Activated naive CD4-positive, alpha-beta T cell treated with anti-CD3 and anti-CD28 coated beads for 36 hours (primary cell): ENCODE measurements at regions not wholly inside any gene's neighbourhood (a gene's known extent, or its start where the extent isn't known, plus 50 kb on each side); places are given as distances from the start of the nearest gene placed in this dataset.

ENCODE experiments used
- CTCF ChIA-PET: fragments of 350-600 bp; sonication (Branson Sonifier 250); formaldehyde crosslinking; loops from one replicate; lab custom pipeline; 2021; ENCODE audit warnings: antibody characterized with exemption; lab: Charles Lee
- DNase-seq: peaks from one replicate; pipeline ENCODE4 v3.0.0-alpha.2; 2020
- H3K27ac Mint-ChIP-seq: one replicate; pipeline ENCODE4 v1.8.0; 2021; ENCODE audit warnings: mild to moderate bottlenecking, mixed read lengths
- H3K27me3 Mint-ChIP-seq: one replicate; pipeline ENCODE4 v1.8.0; 2021; ENCODE audit warnings: low read depth, mixed read lengths
- H3K36me3 Mint-ChIP-seq: one replicate; pipeline ENCODE4 v1.8.0; 2021; ENCODE audit warnings: low read depth, mixed read lengths
- H3K4me1 Mint-ChIP-seq: one replicate; pipeline ENCODE4 v1.8.0; 2021; ENCODE audit warnings: low read depth, mixed read lengths
- H3K4me3 Mint-ChIP-seq: one replicate; pipeline ENCODE4 v1.8.0; 2021; ENCODE audit warnings: mild to moderate bottlenecking, moderate library complexity, mixed read lengths
- H3K9me3 Mint-ChIP-seq: one replicate; pipeline ENCODE4 v1.8.0; 2021; ENCODE audit warnings: mixed read lengths
- intact Hi-C: fragments of 100-400 bp; cut with micrococcal nuclease; formaldehyde crosslinking; loops from one replicate; pipeline ENCODE4 v1.15.1; 2023

DNA sequence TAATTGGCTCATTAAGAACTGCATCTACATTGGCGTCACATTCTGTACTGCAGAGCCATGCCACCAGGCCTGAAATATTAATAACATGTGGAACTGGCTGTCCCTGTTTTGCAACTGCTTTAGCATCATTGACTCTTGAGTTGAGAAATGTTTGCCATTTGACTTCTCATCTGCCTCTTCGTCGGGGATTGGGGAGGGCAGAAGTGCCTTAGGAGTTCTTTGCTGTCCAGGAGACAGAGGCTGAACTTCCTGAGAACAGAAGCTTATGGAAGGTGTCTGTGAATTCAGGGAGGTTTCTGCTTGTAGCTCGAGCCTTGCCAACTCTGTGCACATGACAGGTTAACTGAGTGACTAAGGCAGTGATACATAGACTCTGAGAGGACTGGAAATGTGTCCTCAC is 265.0 kb downstream of the KIF4B start:
- CTCF ChIA-PET, result no interaction called here
- Mint-ChIP-seq H3K36me3 (no peaks in the 10 kb centered on the region), H3K4me3 (no peak overlapping the region), H3K27me3 (peaks cover 15% of the 10 kb centered on the region), H3K9me3 (no peaks in the 10 kb centered on the region), H3K27ac (no peak overlapping the region), H3K4me1 (no peaks in the 10 kb centered on the region)
- intact Hi-C loops, result no loop called here
- DNase-seq, result no peak

DNA sequence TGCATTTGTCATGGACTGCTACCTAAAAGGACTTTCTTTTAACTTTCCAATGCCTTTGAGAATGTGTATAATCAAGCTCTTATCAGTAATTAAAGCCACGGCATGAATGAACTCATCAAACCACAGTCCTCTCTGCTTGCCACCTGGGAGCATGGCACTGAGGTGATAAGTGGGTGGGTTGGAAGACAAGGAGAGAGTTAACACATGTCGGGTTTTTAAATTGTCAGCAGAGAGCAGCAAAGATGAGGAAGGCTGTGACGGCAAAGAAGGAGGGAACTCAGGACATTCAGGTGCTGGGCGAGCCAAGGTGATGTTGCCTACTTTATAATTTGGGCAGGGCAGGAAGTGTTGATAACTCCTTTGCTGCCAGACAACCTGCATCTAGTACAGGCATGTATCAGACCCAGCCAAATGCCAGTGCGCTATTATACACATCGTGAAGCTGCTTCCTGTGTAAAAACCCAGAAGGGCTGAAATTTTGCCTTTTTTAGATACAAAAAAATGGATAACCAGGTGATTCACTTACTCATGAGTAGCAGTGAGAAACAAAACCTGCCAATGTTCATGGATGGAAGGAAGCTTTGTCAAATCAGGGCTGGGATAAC is 269.1 kb downstream of the KIF4B start:
- H3K4me3 Mint-ChIP-seq, result no peak overlapping the region
- H3K4me1 Mint-ChIP-seq, result no peaks in the 10 kb centered on the region
- no peaks in the 10 kb centered on the region for H3K9me3 Mint-ChIP-seq
- H3K27me3 Mint-ChIP-seq, result peaks cover 18% of the 10 kb centered on the region
- CTCF ChIA-PET, result interaction anchor here (0.6 kb wide), 2 partner anchors 289 to 1020 kb away, joined by 3 to 4 read pairs; no protein-coding TSS in a partner anchor
- no peak for DNase-seq
- intact Hi-C loops, result no loop called here
- H3K36me3 Mint-ChIP-seq, result no peaks in the 10 kb centered on the region
- no peak overlapping the region for H3K27ac Mint-ChIP-seq

DNA sequence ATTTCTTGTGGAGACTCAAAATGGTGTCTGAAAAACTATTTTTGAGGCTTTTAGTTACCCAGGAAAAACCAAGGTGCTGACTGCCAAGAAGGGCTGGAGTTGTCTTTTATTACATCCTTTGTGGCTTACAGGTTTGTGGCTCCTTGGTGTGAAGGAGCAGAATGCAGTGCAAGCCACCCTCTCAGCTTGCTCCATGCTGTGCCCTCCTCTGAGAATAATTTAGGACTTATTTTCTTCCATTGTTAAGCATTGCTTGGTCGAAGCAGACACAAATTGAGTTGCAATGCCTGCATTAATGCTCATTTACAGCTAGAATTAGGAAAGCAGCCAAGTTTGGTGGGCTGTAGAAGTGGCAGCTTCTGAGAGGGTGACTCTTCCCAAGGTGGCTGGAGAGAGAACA is 272.2 kb downstream of the KIF4B start:
- Mint-ChIP-seq H3K27ac (no peak overlapping the region), H3K36me3 (no peaks in the 10 kb centered on the region), H3K9me3 (no peaks in the 10 kb centered on the region), H3K4me3 (no peak overlapping the region), H3K27me3 (peaks cover 16% of the 10 kb centered on the region), H3K4me1 (no peaks in the 10 kb centered on the region)
- intact Hi-C loops, result no loop called here
- CTCF ChIA-PET, result no interaction called here
- DNase-seq, result no peak

DNA sequence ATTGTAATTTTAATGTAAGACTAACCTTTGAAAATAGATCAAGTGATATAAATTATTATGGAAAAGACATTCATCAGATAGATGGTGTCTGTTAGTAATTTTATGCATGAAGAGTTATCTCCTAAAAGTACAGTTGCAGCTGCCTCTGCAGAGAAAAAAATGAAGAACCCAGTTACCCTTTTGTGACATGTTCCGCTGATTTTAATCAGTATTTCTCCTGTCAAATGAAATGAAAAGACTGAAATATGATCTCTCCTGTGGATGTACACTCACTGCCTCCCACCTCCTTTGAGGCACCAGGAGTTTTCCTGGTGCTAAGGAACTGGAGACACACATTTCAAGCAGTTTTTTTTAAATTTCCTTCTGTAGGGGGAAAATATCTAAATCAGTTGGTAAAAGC is 277.4 kb downstream of the KIF4B start:
- no peaks in the 10 kb centered on the region for H3K9me3 Mint-ChIP-seq
- H3K4me3 Mint-ChIP-seq, result no peak overlapping the region
- peaks cover 3% of the 10 kb centered on the region for H3K27me3 Mint-ChIP-seq
- H3K27ac Mint-ChIP-seq, result no peak overlapping the region
- H3K36me3 Mint-ChIP-seq, result no peaks in the 10 kb centered on the region
- no peaks in the 10 kb centered on the region for H3K4me1 Mint-ChIP-seq
- DNase-seq, result no peak
- intact Hi-C loops, result no loop called here
- CTCF ChIA-PET, result no interaction called here

GRCh38 chr5:155293605-155294178 is 280.1 kb downstream of the KIF4B start:
- intact Hi-C loops, result no loop called here
- no peaks in the 10 kb centered on the region for H3K9me3 Mint-ChIP-seq

GRCh38 chr5:155295111-155295510 is 281.6 kb downstream of the KIF4B start:
- no peaks in the 10 kb centered on the region for H3K27me3 Mint-ChIP-seq
- no peak overlapping the region for H3K27ac Mint-ChIP-seq
- CTCF ChIA-PET, result no interaction called here
- no peaks in the 10 kb centered on the region for H3K36me3 Mint-ChIP-seq
- no peak overlapping the region for H3K4me3 Mint-ChIP-seq
- DNase-seq, result no peak
- H3K4me1 Mint-ChIP-seq, result no peaks in the 10 kb centered on the region
- H3K9me3 Mint-ChIP-seq, result no peaks in the 10 kb centered on the region
- intact Hi-C loops, result no loop called here

More at GRCh38 chr5:155293605-155294178, 280.1 kb downstream of the KIF4B start:
- Mint-ChIP-seq H3K4me1 (no peaks in the 10 kb centered on the region), H3K4me3 (no peak overlapping the region), H3K27me3 (no peaks in the 10 kb centered on the region), H3K27ac (no peak overlapping the region), H3K36me3 (no peaks in the 10 kb centered on the region)
- no peak for DNase-seq
- CTCF ChIA-PET, result no interaction called here

- CTCF ChIA-PET, result no interaction called here
- no peaks in the 10 kb centered on the region for H3K36me3 Mint-ChIP-seq
- H3K4me1 Mint-ChIP-seq, result no peaks in the 10 kb centered on the region
- H3K27me3 Mint-ChIP-seq, result no peaks in the 10 kb centered on the region
- no peak overlapping the region for H3K4me3 Mint-ChIP-seq
- intact Hi-C loops, result no loop called here
- DNase-seq, result no peak
- no peak overlapping the region for H3K27ac Mint-ChIP-seq
- H3K9me3 Mint-ChIP-seq, result no peaks in the 10 kb centered on the region
Measured at GRCh38 chr5:155299386-155300005, 285.9 kb downstream of the KIF4B start.

- Mint-ChIP-seq H3K36me3 (no peaks in the 10 kb centered on the region), H3K27ac (no peak overlapping the region), H3K9me3 (no peaks in the 10 kb centered on the region), H3K4me3 (no peak overlapping the region), H3K27me3 (no peaks in the 10 kb centered on the region), H3K4me1 (no peaks in the 10 kb centered on the region)
- no peak for DNase-seq
- intact Hi-C loops, result no loop called here
- CTCF ChIA-PET, result no interaction called here
Measured at GRCh38 chr5:155303120-155303519, 289.6 kb downstream of the KIF4B start.

- intact Hi-C loops, result no loop called here
- no peaks in the 10 kb centered on the region for H3K9me3 Mint-ChIP-seq
- no peaks in the 10 kb centered on the region for H3K4me1 Mint-ChIP-seq
- H3K4me3 Mint-ChIP-seq, result no peak overlapping the region
- no peaks in the 10 kb centered on the region for H3K36me3 Mint-ChIP-seq
- CTCF ChIA-PET, result no interaction called here
- H3K27ac Mint-ChIP-seq, result no peak overlapping the region
- no peak for DNase-seq
- H3K27me3 Mint-ChIP-seq, result no peaks in the 10 kb centered on the region
Measured at GRCh38 chr5:155307229-155307628, 293.7 kb downstream of the KIF4B start.

DNA sequence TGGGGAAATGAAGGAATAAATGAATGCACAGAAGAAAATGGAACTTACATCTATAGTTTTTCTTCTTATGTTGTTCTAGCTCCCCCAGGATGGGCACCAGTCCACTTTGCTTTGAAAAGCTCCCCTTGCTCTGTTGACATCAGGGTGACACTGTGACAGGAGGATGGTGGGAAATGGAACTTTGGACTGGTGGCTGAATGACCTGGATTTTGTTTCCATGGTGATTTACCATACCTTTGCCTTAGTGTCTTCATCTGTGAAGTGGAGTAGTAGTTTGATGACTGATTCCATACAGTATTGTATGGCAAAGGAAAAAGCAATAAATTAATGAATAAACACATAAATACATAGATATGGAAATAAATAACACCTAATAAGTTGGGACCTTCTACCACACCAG is 294.7 kb downstream of the KIF4B start:
- Mint-ChIP-seq H3K36me3 (no peaks in the 10 kb centered on the region), H3K27ac (no peak overlapping the region), H3K27me3 (no peaks in the 10 kb centered on the region), H3K4me1 (no peaks in the 10 kb centered on the region), H3K4me3 (no peak overlapping the region), H3K9me3 (no peaks in the 10 kb centered on the region)
- intact Hi-C loops, result no loop called here
- DNase-seq, result no peak
- CTCF ChIA-PET, result interaction anchor here (0.6 kb wide), 1 partner anchor 1490 kb away, joined by 5 read pairs; no protein-coding TSS in a partner anchor

DNA sequence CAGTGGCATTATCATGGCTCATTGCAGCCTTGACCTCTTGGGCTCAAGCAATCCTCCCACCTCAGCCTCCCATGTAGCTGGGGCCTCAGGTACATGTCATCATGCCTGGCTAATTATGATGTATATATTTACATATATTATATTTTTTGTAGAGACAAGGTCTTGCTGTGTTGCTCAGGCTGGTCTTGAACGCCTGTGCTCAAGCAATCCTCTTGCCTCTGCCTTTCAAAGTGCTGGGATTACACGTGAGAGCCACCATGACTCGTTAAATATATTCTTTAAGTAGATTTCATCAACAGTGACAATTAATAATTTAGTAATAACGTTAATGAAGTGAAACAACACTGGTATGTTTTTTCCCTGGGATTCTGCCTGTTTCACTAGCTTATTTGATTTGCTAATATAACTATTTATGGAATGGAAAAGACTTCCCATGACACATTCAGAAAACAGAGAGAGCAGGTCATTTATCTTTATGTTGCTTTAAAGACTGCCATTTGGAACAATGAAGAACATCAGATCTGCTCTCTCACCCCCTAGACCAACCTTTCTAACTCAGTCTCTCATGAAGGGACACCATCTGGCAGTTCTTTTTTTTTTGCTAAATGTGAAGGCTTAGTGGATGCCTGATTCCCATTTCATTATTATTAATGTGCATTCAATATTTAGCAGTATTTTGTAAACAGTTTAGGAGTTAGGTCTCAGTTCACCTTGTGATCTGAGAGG is 295.6 kb downstream of the KIF4B start:
- CTCF ChIA-PET, result interaction anchor here (0.7 kb wide), 1 partner anchor 24 kb away, joined by 3 read pairs; no protein-coding TSS in a partner anchor
- Mint-ChIP-seq H3K9me3 (no peaks in the 10 kb centered on the region), H3K4me3 (no peak overlapping the region), H3K36me3 (no peaks in the 10 kb centered on the region), H3K27ac (no peak overlapping the region), H3K27me3 (no peaks in the 10 kb centered on the region), H3K4me1 (no peaks in the 10 kb centered on the region)
- intact Hi-C loops, result no loop called here
- DNase-seq, result no peak

DNA sequence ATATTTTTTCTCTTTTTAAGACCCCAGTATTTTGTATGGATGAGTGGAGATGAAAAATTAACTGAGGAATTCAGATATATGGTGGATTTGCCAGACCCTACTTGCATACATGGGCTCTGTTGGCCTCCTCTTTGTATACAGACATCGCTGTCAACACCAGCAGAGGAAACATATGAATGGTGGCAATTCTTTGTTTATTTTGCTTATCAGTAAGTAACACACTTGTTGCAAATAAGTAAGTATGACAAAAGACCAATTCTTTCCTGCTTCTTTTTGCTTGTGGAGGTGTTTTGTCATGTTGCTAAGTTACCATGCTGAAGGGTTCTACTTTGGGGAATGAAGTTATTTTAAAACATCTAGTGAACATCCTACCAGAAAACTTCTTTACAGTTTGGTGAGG is 298.2 kb downstream of the KIF4B start:
- no peak overlapping the region for H3K27ac Mint-ChIP-seq
- no peak for DNase-seq
- H3K27me3 Mint-ChIP-seq, result no peaks in the 10 kb centered on the region
- H3K36me3 Mint-ChIP-seq, result no peaks in the 10 kb centered on the region
- CTCF ChIA-PET, result no interaction called here
- H3K4me3 Mint-ChIP-seq, result no peak overlapping the region
- intact Hi-C loops, result no loop called here
- no peaks in the 10 kb centered on the region for H3K4me1 Mint-ChIP-seq
- no peaks in the 10 kb centered on the region for H3K9me3 Mint-ChIP-seq
